Fibroblast of upper back skin (primary cell): ENCODE measurements at regions not wholly inside any gene's neighbourhood (a gene's known extent, or its start where the extent isn't known, plus 50 kb on each side); places are given as distances from the start of the nearest gene placed in this dataset.
A peak's percentile ranks its signal among the peaks of the same experiment; 100 is the strongest.

ENCODE experiments used
- DNase-seq: peaks from one replicate; pipeline ENCODE4 v3.0.0-alpha.2; 2013

- no peak for DNase-seq
Observed at GRCh38 chr10:75294031-75294437, 58.3 kb upstream of the COMTD1 start.

GRCh38 chr10:75293446-75293820 lies 57.7 kb upstream of the COMTD1 start:
- DNase-seq, result no peak

GRCh38 chr10:75292794-75293445 lies 57.2 kb upstream of the COMTD1 start:
- DNase-seq, result no peak

DNA sequence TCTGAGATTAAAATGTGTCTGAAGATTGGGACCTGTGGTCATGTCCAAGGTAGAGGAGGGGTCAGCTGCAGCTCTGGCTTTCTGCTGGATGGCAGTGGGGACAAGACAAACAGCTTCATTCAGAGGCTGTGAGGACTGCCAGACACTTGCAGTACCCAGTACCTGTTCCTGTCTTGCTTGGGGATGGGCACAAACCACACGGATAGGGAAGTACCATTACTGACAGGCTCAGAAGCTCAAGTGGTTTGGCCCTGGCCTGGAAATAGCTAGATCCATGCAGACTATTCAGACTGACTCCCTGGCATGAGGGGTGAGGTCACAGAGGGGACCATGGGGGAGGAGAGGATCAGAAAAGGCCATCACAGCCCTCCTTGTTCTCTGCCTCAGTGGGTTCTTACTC lies 56.0 kb upstream of the COMTD1 start:
- DNase-seq, result no peak

- DNase-seq, result no peak
Observed at GRCh38 chr10:75288140-75288711, 52.5 kb upstream of the COMTD1 start.

- peak; percentile 13 for DNase-seq
Observed at GRCh38 chr10:75287697-75288096, 51.9 kb upstream of the COMTD1 start.

DNA sequence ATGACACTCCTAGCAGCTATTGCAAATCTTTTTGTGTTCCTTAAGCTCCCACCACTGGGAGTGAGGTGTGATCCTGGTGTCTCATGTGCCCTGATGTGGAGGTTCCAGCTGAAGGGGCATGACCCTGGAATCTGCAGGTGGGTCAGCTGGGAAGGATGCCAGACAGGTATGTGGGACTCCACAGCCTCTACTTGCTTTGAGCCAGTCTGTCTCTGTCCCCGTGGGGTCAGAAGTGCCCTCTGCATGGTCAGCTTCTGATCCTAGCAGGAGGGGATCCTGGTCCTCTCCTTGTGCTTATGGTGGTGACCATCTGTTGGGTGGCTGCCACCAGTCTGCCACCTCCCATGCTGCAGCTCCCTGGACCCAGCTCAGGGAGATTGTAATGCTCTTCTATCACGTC lies 51.1 kb upstream of the COMTD1 start:
- DNase-seq, result no peak
